OCI-LY3 (cell line): ENCODE measurements at regions not wholly inside any gene's neighbourhood (a gene's known extent, or its start where the extent isn't known, plus 50 kb on each side); places are given as distances from the start of the nearest gene placed in this dataset.

Experiments used
- CTCF ChIP-seq: fragments of 200-600, 300-600 bp; sonication (generic); IDR thresholded peaks from 2 replicates; pipeline ENCODE4 v1.5.1; 2014; ENCODE audit warnings: antibody characterized with exemption, low read length, low read depth
- EZH2phosphoT487 ChIP-seq: fragments of 200-600 bp; shearing (Covaris generic); IDR thresholded peaks from 2 replicates; pipeline ENCODE4 v1.6.1; 2018; ENCODE audit warnings: antibody characterized with exemption, mixed run types, low read depth

- TF ChIP-seq CTCF (no peak), EZH2phosphoT487 (no peak)
Observed at GRCh38 chr9:106233116-106233515, 538.8 kb downstream of the TMEM38B start.
